Activated T-helper 2 cell treated with anti-CD3 and anti-CD28 coated beads, Interferon-gamma antibody, Interleukin-2, Interleukin-4, amounts not matched to agents 10 μg/mL and 5 μg/mL and 100 μg/mL, durations not matched to agents 14 hours and 24 hours and 36 hours (primary cell): ENCODE measurements at regions not wholly inside any gene's neighbourhood (a gene's known extent, or its start where the extent isn't known, plus 50 kb on each side); places are given as distances from the start of the nearest gene placed in this dataset.

ENCODE experiments used
- DNase-seq: peaks from one replicate; pipeline ENCODE4 v3.0.0; 2021; ENCODE audit warnings: low spot score
- H3K27ac Mint-ChIP-seq: one replicate; pipeline ENCODE4 v1.8.0; 2021; ENCODE audit warnings: mixed read lengths
- H3K27me3 Mint-ChIP-seq: one replicate; pipeline ENCODE4 v1.8.0; 2021; ENCODE audit warnings: low read depth, mixed read lengths
- H3K36me3 Mint-ChIP-seq: one replicate; pipeline ENCODE4 v1.8.0; 2021; ENCODE audit warnings: low read depth, mixed read lengths
- H3K4me1 Mint-ChIP-seq: one replicate; pipeline ENCODE4 v1.8.0; 2021; ENCODE audit warnings: low read depth, mixed read lengths
- H3K4me3 Mint-ChIP-seq: one replicate; pipeline ENCODE4 v1.8.0; 2021; ENCODE audit warnings: low read depth, mild to moderate bottlenecking, moderate library complexity, mixed read lengths
- H3K9me3 Mint-ChIP-seq: one replicate; pipeline ENCODE4 v1.8.0; 2021; ENCODE audit warnings: mixed read lengths
- intact Hi-C: fragments of 100-400 bp; cut with micrococcal nuclease; formaldehyde crosslinking; loops from one replicate; pipeline ENCODE4 v1.15.1; 2023

DNA sequence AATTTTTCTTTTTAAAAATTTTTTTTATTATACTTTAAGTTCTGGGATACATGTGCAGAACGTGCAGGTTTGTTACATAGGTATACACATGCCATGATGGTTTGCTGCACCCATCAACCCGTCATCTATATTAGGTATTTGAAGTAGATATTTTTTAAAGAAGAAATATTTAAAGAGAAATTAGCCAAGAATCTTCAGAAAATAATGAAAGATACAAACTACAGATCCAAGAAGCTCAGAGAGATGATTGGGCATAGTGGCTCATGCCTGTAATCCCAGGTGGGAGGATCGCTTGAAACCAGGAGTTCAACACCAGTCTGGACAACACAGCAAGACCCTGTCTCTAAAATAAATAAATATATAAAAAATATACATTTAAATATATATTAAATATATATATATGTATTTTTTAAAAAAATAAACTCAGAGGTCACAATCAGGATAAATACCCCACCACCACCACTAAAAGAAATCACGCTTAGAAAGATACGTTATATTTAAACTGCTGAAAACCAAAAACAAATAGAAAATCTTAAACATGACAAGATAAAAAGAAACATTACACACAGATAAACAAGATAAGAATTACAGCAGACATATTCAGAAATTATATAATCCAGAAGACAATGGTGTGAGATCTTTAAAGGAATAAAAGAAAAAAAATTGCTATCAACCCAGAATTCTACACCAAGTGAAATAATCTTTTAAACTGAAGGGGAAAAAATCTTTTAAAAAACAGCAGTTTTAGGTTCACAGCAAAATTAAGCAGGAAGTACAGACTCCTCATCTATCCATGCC lies 57.5 kb downstream of the CSF2 start:
- H3K27me3 Mint-ChIP-seq = peaks cover 4% of the 10 kb centered on the region
- H3K4me1 Mint-ChIP-seq = peaks cover 21% of the 10 kb centered on the region
- no peak for DNase-seq
- no peak overlapping the region for H3K27ac Mint-ChIP-seq
- peaks cover 50% of the 10 kb centered on the region for H3K36me3 Mint-ChIP-seq
- intact Hi-C loops = no loop called here
- H3K9me3 Mint-ChIP-seq = peaks cover 49% of the 10 kb centered on the region
- no peak overlapping the region for H3K4me3 Mint-ChIP-seq

DNA sequence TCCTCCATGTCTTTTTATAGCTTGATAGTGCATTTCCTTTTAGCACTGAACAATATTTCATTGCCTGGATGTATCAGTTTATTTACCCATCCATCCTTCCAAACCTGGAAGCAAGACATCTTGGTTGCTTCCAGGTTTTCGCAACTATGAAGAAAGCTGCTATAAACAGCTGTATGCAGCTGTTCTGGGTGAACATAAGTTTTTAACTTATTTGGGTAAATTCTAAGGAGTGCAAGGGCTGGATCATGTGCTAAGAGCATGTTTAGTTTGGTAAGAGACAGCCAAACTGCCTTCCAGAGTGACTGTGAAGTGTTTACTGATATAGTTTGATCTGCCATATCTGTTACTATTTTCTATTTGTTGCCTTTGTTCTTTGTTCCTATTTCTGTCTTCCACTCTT lies 58.5 kb downstream of the CSF2 start:
- Mint-ChIP-seq H3K36me3 (peaks cover 41% of the 10 kb centered on the region), H3K27ac (no peak overlapping the region), H3K4me3 (no peak overlapping the region), H3K4me1 (peaks cover 17% of the 10 kb centered on the region), H3K9me3 (peaks cover 41% of the 10 kb centered on the region), H3K27me3 (peaks cover 2% of the 10 kb centered on the region)
- DNase-seq = no peak
- intact Hi-C loops = no loop called here

DNA sequence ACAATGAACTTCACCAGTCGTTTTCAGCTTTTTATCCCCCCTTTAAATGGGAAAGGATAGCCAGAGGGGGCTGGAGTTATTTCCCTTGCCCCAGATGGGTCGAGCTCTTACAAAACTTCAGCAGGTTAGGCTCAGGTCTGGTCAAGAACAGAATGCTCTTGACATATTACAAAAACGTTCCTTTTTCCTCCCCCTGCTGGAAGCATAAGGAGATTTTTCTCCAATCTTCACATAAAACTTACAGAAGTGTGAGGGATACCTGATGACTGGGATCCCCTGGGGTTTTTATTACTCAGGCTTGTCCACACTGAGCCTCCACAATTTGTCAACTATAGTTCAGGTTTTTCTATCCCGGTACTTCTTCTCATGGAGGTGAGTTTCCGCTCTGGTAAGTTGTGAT lies 60.8 kb downstream of the CSF2 start:
- H3K4me1 Mint-ChIP-seq = peaks cover 20% of the 10 kb centered on the region
- H3K36me3 Mint-ChIP-seq = peaks cover 28% of the 10 kb centered on the region
- H3K27me3 Mint-ChIP-seq = peaks cover 4% of the 10 kb centered on the region
- peaks cover 29% of the 10 kb centered on the region for H3K9me3 Mint-ChIP-seq
- no peak overlapping the region for H3K4me3 Mint-ChIP-seq
- no peak for DNase-seq
- intact Hi-C loops = no loop called here
- H3K27ac Mint-ChIP-seq = no peak overlapping the region

DNA sequence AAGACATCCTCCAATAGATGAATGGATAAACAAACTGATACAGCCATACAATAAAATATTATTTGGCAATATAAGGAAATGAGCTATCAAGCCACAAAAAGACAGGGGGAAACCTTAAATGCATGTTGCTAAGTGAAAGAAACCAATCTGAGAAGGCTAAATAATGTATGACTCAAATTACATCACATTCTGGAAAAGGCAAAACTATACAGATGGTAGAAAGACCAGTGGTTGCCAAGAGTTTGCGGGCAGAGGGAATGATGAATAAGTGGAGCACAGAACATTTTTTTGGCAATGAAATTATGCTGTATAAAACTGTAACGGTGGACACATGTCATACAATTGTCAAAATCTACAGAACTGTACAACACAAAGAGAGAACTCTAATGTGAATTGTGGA lies 63.3 kb downstream of the CSF2 start:
- Mint-ChIP-seq H3K9me3 (peaks cover 31% of the 10 kb centered on the region), H3K27me3 (peaks cover 13% of the 10 kb centered on the region), H3K27ac (no peak overlapping the region), H3K4me3 (no peak overlapping the region), H3K4me1 (peaks cover 20% of the 10 kb centered on the region), H3K36me3 (peaks cover 12% of the 10 kb centered on the region)
- DNase-seq = no peak
- intact Hi-C loops = no loop called here

DNA sequence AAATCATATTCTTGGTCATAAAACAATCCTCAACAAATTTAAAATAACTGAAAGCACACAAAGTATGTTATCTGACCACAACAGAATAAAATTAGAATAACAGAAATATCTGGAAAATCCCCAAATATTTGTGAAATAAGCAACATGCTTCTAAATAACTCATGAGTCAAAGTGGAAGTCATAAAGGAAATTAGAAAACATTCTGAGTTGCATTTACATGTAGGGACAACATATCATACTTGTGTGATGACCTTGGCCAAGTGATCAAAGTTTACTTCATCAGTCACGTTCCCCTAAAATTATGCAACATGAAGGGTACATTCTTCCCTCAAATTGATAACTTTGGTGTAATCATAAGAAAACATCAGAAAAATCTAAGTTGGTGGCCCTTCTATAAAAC lies 64.7 kb downstream of the CSF2 start:
- intact Hi-C loops = no loop called here
- Mint-ChIP-seq H3K27me3 (peaks cover 11% of the 10 kb centered on the region), H3K4me1 (peaks cover 15% of the 10 kb centered on the region), H3K9me3 (peaks cover 31% of the 10 kb centered on the region), H3K27ac (no peak overlapping the region), H3K36me3 (peaks cover 8% of the 10 kb centered on the region), H3K4me3 (no peak overlapping the region)
- no peak for DNase-seq
